ENCODE measurements at regions not wholly inside any gene's neighbourhood (a gene's known extent, or its start where the extent isn't known, plus 50 kb on each side); places are given as distances from the start of the nearest gene placed in this dataset.

GRCh38 chr2:78465707-78466106 lies 559.8 kb upstream of the REG3G start:
- TF ChIP-seq CTCF (conservative IDR thresholded peaks at IDR 0.05; ENCODE audit: low read length) = no peak
- TF ChIP-seq EZH2phosphoT487 (IDR thresholded peaks at IDR 0.05; ENCODE audit: borderline replicate concordance) = no peak

Measured in Loucy (cell line).